SKM-1 (cell line): ENCODE measurements at regions not wholly inside any gene's neighbourhood (a gene's known extent, or its start where the extent isn't known, plus 50 kb on each side); places are given as distances from the start of the nearest gene placed in this dataset.

Source experiments
- DNase-seq: peaks from one replicate; lab custom pipeline; 2025; ENCODE audit not compliant: unreplicated experiment; lab: John Stamatoyannopoulos, UW

DNA sequence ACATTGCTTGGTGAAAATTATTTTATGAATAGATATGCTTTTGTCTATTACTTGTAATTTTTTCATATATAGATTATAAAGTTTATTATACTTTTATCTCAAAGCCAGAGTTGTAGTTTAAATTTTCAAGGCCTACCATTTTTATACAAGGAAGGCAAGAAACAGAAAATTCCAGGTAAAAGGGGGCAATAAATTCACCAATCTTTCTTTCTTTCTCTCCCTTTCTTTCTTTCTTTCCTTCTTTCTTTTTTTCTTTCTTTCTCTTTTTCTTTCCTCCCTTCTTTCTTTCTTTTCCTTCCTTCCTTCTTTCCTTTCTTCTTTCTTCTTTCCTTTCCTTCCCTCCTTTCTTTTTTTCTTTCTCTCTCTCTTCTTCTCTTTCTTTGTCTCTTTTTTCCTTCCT, 529.4 kb downstream of the PCDH17 start:
- DNase-seq = no peak

DNA sequence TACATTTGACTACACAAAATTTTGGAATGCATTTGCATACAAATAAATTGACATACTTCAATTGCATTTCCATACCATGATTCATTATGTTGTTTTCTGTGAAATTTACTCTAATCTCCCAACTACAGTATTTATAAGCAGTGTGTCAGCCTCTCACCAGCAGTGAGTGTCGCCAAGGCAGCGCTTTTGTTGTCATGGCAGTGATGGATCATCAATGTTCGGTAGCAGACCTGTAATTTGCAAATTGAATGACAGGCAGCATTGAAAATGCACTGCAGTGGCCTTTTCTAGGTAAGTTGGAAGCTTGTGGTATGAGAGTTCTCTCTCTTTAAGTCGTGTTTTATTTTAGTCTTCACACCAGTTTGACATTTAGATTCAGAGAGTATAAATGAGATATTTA, 534.1 kb downstream of the PCDH17 start:
- DNase-seq = no peak

DNA sequence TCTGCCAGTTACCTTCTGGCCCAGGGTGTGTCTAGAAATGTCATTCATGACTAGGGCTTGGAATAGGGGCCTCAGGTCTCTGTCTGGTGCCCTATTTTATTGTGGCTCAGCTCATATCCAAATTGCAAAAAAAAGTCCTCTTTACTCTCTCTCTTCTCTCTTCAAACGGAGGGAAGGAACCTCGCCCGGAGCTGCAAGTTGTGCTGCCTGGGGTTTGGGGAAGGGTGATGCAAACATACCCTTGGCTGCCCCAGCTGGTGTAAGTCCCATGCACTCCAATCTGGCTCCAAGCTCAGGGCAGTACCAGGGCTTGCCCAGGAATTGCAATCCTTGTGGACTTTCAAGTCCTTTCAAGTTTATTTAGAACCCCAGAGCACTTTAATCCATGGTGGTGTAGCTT, 549.6 kb downstream of the PCDH17 start:
- DNase-seq = no peak

DNA sequence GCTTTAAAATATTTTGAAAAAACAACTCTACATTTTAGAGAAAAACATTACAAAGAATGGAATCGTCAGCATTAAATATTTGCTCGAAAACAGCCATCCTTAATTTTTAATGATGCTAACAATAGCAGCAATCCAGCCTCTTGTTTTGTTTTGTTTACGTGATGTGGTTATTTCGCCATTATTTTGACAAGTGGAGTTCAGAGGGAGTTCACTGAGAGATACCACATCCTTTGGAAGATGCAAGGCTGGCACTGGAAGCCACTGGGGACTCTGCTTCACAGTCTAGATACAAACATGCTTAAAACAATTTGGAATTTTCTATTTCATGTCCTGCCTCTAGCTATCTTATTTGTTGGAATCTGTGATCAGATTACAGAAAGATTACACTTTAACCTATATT, 556.3 kb downstream of the PCDH17 start:
- no peak for DNase-seq

DNA sequence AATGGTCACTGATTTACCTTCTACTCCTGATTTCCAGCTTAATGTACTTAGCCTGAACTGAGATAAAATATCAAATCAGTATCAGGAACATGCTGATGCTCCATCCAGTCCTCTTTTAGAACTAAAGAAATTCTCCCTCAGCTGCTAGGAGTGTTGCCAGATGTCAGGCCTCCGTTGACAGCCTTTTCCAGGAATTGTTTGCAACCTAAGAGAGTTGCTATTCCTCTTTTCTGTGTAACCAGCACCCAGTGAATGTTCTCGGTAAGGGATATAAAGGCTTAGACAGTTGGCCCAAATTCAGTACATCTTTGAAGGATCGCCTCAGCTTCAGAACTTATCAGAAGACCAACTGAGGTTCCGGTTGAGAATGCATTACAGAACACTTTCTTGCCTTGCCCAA, 559.0 kb downstream of the PCDH17 start:
- DNase-seq = no peak

DNA sequence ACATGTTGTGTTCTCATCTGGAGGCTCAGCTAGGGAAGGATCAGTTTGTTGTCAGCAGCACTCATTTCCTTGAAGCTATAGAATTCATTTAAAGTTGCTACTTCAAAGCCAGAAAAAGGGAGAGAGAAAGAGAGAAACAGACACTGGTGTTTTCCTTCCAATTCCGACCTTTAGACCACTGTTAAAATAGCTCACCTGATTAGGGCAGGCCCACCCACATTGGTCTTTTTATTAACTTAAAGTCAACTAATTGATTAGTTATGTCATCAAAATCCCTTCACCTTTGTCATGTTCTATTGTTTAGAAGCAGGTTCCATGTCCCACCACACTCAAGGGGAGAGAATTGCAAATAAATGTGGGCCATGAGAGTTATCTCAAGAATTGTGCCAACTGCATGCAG, 560.2 kb downstream of the PCDH17 start:
- DNase-seq = no peak

DNA sequence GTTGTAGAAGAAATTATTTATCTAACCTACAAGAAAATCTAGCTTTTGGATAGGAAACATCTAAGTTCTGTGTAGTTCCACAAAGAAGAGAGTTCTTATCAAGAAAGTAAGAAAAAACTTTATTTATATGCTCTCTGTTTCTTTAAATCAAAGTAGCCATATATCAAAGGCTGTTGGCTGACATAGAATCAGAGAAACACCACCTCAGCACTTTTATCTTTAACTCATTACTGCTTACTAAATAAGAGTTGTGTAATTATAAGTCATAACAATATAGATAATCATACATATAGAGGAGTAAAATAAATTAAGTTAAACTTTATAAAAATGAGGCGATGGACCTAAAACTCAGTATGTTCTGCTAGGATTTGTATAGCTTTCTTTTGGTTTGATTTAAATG, 570.6 kb downstream of the PCDH17 start:
- no peak for DNase-seq

DNA sequence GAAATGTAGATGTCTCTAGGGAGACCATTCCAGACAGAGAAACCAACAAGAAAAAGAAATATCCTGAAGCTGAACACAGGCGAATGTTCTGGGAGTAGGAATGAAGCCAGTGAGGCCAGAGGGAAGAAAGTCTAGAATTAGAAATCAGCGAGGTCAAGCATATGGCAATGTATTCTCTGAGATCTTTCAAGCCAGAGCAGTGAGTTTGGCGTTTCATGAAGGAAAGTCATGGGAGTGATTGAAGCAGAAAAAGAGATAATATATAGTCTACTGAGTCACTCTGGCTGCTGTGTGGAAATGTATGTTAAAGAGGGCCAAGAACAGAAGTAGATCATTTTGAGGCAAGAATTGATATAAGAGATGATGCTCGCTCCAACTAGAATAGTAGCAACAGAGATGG, 576.0 kb downstream of the PCDH17 start:
- no peak for DNase-seq

DNA sequence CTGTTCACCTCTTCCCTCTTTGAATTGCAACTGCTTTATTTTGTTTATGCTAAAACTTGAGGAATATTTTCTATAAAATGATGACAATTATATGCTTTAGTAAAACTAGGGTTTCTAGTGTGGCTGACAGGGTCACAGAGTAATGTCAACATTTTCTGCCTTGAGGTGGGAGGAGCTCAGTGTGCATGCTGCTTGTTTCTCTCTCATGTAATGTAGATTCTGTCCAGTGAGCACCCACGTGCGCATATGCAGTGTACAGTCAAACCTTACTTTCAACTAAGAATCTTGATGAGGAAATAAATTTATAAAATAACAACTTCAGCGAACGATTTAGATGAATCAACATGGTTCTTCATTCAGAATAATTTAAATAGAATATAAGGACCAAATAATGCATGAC, 603.9 kb downstream of the PCDH17 start:
- no peak for DNase-seq

DNA sequence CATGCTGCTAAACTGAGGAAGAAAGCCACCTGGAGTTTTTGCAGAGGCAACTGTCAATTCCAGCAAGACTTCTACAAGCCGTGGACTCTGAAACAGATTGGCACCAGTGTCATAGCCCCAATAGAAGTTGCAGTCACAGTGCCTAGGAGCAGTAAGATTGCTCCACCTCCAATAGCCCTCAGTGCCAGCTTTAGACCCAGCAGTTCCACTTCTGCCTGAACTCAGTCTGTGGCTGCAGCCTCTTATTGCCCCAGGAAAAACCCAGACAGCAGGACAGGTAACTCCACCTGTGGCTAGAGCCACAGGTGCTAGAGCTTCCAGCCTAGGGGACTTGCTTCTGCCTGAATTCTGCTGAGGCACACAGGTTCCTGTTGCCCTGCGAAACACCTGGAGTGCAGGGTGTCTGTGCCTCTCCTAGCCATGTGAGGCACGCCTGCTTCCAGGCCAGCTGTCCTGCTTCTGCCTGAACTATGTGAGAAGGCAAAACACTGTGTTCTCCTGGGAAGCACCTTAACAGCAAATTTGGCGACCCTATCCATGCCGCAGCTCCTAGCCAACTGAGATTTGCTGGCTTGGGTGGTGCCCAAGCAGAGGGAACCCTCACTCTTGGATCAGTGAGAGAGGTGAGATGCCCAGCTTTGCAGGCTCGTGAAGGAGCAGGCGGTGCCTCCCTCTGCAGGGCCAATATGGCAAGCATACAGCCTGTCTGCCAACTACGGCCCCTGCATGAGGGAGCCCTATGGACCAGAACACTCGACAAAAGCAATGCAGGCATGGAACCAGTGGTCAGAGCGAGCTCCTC, 607.6 kb downstream of the PCDH17 start:
- no peak for DNase-seq

DNA sequence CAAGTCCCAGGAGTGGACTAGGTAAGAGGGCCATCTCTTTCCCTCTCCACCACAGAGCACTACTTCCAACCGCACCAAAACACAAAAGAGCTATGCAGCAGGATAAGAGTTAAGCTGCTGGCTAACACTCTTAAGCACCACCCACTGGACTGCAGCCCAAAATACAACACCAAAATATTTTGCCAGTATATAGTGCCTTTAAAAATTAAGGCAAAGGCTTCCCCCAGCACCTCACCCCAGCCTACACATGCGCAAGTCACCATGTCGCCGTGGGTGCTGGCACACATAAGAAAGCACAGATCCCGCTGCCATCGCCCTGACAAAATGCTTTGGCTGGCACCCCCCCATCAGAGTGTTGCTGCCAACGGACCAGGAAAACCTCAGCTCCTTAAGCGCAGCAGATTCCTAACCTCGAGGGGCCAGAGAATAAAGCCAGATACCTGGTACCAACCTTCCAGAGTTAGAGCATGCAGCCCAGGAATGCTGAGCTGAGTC, 608.3 kb downstream of the PCDH17 start:
- no peak for DNase-seq

DNA sequence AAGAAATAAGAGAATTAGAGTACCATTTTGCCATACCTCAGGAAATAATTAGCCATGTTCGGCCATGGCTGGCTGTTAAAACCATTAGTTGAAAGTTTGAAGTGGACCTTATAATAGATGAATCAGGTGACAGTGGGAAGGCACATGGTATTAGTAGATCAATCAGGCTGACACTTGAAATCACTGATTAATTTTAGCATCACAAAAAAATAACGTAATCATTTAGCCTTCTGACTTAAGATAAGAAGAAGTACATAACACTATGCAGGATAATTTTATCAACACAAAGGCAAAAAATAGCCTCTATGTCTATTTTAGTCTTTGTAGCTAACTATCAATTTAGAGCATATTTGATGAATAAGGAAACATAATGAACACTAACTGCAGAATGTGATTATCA, 615.5 kb downstream of the PCDH17 start:
- no peak for DNase-seq

DNA sequence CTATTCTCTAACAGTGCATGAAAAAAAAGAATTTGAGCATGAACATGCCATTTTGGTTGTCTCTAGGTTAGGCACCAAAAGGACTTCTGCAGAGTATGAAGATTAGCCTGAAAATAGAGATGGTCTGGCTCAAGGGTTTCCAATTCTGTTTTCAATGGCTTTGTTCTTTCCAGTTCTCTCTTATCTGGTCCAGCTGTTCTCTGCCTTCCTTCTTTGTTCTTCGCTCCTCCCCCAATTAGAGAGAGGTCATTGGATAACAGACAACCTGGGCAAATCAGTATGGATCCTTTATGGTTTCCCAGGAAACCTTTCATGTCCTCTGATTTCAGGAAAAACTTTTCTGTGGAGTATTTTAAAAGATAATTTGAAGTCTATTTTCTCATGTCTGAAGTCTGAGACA, 623.4 kb downstream of the PCDH17 start:
- no peak for DNase-seq

DNA sequence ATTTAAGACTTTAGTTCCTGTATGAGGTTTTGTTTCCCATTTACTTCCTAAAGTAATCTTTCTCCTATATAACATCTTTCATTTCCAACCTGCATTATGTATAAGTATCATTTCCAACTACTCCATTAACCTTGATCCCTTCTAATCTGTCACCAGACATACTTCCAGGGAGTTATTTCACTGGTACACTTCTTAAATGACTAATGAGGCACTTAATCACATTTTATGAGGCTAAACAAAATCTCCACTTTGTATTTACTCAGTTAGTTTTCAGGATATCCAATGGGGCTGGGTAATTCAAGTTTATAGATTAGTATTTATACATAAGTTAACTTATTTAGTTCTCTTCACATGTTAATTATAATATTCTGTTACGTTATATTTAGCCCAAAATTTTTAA, 634.7 kb downstream of the PCDH17 start:
- no peak for DNase-seq

DNA sequence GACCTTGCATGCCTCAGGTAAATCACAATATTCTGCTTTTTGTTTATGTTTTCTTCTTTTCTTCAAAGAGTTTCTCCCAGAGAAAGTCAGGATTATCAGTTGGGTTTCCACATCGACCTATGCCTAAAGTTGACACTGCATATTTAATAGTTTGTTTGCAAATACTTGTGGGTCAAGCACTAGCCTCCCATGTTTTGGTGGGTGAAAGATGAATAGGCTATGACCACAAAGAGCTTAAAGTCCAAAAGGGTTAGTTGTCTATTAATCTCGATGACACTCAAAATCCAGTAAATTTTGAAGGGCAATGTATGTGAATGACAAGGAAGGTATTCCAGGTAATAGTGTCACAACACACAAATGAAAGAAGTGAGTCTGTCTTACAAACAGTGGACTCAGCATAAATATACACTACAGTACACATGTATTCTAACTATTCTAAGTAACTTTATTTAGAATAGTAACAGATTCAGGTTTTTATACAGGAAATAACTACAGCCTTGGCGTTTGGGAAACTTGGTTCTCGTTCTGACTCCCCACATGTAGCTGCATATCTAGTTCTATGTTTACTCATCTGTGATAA, 667.1 kb downstream of the PCDH17 start:
- no peak for DNase-seq

DNA sequence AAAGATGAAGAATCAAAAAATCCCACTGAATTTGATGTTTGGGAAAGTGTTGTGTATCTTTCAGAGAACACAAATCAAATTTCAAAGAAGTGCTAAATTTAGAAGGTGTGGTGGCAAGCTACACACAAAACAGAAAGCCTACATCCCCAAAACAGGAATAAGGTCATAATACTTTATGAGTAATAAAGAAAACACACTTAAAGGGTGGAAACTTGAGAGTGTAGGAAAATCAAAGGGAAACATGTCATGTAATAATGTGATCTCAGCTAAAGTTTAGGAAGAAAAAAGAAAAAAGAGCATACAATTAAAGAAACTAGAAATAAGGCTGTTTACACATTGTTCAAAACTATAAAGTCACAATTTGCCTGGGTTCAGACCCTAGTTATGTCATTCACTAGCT, 668.7 kb downstream of the PCDH17 start:
- DNase-seq = no peak

DNA sequence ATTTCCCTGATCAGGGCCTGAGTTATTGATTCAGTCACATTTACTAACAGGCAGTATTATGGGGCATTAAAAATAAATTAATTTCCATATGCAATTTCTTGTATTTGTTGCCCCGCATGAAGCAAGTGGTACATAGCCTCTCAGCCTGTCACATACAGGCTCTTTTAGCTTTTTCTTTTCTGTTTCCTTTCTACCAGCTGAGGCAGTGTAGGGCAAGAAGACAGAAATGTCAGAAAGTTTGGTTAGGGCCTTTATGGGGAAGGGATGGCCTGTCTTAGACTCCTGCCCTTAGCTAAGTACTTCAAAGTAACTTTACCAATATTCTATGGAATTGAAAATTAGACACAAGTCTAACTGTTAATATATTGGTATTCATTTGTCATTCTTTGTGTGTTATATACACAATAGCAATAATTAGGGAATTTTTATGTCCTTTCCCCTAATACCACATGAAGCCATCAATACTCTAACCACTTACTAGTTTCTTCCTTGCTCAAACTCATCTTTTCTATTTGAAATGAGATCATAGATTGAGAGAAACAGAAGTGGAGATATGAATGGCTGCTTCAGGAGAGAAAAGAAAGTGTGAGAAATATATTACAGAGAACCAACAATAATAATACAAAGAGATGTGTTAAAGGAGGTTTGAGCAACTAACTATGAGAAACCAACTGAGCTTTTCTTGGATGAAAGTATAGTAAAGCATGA, 669.6 kb downstream of the PCDH17 start:
- DNase-seq = no peak

DNA sequence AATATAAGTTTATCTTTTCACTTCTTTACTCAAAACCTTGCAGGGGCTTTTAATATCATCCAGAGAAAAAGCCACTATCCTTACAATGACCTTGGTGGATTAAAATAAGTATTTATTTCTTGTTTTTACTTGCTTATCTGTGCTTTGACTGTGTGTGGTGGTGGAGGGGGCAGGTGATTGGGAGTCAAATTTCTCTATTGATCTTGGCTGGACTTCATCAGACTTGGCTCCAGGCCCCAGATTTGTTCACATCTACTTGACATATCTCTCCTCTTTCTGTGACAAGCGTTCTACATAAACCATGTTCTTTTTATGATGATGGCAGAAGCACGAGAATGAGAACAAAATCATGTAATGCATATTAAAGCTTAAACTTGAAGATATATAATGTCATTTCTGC, 670.8 kb downstream of the PCDH17 start:
- no peak for DNase-seq

DNA sequence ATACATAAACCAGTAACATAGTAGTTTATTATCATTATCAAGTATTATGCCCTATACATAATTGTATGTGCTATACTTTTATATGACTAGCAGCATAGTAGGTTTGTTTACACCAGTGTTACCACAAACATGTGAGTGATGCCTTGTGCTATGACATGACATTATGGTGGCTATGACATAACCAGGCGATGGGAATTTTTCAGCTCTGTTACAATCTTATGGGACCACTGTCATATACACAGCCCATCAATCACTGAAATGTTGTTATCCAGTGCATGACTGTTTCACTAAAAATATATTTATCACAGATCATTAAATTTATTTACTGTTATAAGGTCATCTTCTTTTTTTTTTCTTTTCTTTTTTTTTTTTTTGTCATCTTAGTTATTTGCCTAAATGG, 674.5 kb downstream of the PCDH17 start:
- DNase-seq = no peak

DNA sequence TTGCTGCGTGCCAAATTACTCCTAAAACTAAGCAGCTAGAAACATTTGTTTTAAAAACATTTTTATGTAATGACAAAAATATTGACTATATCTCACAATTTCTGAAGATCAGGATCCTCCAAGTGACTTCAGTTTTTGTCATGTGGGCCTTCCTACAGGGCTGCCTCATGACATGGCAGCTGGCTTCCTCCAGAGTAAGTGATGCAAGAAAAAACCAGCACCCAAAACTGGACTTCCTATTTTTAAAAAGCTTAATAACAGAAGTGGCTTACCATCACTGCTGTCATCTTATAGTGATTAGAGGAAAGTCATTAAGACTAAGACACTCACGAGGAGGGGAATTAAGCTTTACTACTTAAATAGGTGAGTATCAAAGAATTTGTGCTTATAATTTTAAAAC, 681.7 kb downstream of the PCDH17 start:
- DNase-seq = peak; percentile 80

DNA sequence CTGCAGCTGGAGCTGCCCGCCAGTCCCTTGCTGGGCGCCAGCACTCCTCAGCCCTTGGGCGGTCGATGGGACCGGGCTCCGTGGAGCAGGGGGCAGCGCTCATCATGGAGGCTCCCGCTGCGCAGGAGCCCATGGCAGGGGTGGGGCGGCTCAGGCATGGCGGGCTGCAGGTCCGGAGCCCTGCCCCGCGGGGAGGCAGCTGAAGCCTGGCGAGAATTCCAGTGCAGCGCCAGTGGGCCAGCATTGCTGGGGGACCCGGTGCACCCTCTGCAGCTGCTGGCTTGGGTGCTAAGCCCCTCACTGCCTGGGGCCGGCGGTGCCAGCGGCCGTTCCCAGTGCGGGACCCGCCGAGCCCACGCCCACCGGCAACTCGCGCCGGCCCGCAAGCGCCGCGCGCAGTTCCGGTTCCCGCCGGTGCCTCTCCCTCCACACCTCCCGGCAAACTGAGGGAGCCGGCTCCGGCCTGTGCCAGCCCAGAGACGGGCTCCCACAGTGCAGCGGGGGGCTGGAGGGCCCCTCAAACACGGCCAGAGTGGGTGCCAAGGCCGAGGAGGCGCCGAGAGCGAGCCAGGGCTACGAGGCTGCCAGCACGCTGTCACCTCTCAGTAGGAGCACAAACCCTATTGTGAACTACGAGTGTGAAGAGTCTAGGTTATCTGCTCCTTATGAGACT, 687.1 kb downstream of the PCDH17 start:
- DNase-seq = no peak

DNA sequence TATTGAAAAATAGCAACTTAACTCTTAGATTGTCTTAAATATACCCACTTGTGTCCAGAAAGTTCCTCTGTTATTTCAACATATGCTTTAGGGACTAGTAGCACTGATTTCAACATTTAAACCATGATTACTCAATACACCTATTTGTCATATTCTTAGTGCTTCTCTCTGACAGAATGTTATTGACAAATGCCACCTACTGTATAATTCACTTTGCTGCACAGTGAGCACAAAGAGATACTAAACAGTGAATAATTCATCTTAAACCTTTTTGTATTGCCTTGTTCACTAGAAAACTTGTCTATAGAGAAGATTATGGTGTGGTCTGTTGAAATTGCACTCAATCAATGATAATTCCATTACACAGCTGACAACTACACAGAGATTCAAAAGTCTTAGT, 692.6 kb downstream of the PCDH17 start:
- DNase-seq = peak; percentile 64
